VCaP (cell line): ENCODE measurements at regions not wholly inside any gene's neighbourhood (a gene's known extent, or its start where the extent isn't known, plus 50 kb on each side); places are given as distances from the start of the nearest gene placed in this dataset.

Experiments used
- H3K27ac ChIP-seq: fragments of 450-650 bp; 2 replicates; pipeline ENCODE4 v1.5.1; 2017
- TF ChIP-seq, protein P1 (sequence below): fragments of 450-650 bp; conservative IDR thresholded peaks from 2 replicates; pipeline ENCODE4 v1.5.1; 2017; ENCODE audit warnings: mild to moderate bottlenecking, moderate library complexity

DNA sequence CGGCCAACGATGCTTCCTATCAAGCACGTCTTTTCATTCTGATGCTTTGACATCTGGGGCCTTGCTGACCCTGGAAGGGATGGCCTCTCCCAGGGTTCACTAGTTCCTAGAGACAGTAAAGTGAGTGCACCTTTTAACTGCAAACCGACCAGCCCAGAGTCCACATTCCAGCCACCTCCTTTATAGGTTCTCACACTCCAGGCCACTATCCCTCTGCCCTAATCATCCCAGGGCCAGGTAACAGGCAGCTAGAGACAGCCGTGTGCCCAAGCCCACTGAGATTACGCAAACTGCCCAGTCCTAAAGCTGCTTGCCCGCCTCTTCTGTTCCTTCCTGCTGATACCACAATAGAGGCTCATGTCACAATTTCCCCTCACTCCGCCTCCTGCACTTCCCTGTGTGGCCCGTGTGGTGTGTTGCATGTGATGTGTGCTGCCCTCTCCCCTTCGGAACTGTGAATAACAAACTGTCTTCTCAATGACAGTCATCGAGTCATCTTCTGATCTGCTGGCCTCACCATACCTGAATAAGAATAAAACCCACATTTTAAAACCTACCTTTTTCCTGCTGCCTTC lies 123.7 kb upstream of the EXOC2 start:
- TF ChIP-seq, protein P1, sequence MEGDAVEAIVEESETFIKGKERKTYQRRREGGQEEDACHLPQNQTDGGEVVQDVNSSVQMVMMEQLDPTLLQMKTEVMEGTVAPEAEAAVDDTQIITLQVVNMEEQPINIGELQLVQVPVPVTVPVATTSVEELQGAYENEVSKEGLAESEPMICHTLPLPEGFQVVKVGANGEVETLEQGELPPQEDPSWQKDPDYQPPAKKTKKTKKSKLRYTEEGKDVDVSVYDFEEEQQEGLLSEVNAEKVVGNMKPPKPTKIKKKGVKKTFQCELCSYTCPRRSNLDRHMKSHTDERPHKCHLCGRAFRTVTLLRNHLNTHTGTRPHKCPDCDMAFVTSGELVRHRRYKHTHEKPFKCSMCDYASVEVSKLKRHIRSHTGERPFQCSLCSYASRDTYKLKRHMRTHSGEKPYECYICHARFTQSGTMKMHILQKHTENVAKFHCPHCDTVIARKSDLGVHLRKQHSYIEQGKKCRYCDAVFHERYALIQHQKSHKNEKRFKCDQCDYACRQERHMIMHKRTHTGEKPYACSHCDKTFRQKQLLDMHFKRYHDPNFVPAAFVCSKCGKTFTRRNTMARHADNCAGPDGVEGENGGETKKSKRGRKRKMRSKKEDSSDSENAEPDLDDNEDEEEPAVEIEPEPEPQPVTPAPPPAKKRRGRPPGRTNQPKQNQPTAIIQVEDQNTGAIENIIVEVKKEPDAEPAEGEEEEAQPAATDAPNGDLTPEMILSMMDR, result no peak
- H3K27ac ChIP-seq, result no peak overlapping the region

DNA sequence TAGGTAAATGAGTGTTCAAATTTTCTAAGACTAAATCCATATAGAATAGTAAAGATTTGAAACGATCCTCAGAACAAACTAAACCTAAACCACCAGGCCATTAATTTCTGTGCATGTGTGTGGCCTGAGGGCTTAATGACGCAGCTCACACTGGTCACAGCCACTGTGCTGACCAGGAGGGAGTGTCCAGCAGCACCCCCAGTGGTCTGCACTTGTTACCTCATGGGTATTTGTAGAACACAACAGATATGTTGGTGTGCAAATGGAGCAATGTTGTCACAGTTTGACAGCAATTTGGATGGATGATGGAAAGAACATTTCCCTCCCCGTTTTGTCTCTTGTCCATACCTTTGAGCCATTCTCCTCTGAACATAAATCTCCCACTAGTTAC lies 122.4 kb upstream of the EXOC2 start:
- TF ChIP-seq, protein P1, result no peak
- no peak overlapping the region for H3K27ac ChIP-seq

DNA sequence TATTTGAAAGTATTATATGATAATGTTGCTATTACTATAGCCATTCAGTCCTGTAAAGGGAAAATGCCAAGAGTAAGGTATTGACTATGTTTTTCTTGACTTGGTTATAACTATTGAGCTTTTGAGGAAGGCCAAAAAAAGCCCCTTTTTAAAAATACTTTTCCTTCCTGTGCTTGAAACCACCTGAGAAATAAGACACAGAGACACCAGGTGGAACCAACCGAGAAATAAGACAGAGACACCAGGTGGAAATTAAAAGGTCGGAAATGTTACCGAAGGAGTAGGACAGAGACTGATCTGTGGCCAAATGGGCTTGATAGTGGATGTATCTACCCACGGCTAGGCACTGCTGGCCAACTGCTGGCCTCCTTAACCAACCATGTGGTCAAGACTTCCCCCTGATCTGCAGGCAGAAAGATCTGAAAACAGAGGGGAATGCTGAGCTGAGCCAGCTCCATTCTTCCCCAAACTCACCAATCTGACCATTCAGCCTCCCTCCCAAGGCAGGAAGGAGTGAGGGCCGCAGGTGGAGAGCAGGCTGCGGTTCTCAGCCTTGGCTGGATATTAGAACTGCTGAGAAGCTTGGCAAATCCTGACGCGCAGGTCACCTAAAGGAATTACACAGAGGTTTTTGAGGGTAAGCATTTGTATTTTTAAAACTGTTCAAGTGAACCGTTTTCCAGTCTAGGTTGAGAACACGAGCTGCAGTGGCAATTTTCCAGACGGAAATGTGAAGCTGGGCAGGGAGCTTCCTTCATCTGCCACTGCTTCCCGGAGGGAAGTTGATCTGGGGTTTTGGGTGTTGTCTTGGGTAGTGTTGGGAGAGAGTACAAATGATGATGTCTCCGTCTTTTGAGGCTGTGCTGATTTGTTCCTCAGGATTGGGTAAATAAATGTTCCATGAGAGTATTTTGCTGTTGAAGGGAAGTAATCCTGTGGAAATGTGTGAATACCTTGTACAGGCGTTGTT lies 121.7 kb upstream of the EXOC2 start:
- TF ChIP-seq, protein P1, result no peak

DNA sequence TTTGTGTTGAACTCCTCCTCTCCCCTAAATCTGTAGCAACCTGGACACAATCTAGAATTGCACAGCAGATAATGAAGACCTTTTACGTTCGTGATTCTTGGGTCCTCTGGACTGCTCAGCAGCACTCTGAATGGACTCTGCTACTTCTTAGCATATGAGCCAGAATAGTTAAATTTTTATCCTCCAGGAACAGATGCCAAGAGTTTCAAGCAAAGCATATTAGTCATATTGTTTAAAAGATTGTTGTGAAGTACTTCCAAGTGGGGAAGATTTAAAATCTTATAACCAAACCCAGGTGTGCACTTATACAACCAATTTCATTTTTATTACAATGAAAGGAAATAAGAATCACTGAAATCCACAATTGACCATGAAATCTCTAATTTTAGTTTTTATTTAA lies 118.9 kb upstream of the EXOC2 start:
- TF ChIP-seq, protein P1, result no peak

More for the DNA sequence above, 121.7 kb upstream of the EXOC2 start:
- H3K27ac ChIP-seq, result no peak overlapping the region

DNA sequence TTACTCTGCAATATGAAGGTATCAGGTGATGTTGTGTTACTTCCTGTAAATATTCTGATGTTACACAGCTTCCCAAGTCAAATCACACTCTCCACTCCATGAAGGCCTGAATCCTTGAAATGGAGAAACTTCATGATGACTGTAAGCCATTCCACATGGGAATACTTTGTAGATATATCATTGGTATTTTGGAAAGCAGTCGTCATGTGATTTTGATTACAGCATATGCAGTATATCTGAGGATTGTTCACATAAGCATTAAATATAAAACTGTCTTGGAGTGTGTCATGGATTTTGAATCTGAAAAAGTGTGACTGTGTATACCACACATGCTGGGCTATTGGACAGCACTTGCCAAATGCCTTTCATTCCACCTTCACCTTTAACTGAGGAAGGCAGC lies 118.3 kb upstream of the EXOC2 start:
- no peak overlapping the region for H3K27ac ChIP-seq
- TF ChIP-seq, protein P1, result no peak

More for the DNA sequence above, 118.9 kb upstream of the EXOC2 start:
- H3K27ac ChIP-seq, result no peak overlapping the region

DNA sequence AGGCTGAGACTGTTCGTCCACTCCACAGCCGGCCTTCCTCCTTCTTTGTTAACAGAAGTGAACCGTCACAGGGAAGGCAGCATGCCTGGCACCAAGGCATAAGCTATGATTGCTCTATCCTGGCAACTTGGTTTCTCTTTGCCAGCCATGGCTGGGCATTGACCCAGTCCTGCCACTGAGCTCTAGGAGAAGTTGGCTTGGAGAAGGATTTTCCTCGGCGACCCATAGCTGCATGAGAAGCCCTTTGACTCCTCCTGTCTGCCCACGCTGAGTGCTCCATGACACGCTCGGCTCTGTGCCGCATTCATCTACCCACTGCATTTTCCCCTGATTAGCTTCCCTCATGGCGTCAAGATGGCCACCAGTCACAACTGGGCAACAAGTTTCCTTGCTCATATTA lies 111.8 kb upstream of the EXOC2 start:
- H3K27ac ChIP-seq, result no peak overlapping the region
- TF ChIP-seq, protein P1, result no peak

DNA sequence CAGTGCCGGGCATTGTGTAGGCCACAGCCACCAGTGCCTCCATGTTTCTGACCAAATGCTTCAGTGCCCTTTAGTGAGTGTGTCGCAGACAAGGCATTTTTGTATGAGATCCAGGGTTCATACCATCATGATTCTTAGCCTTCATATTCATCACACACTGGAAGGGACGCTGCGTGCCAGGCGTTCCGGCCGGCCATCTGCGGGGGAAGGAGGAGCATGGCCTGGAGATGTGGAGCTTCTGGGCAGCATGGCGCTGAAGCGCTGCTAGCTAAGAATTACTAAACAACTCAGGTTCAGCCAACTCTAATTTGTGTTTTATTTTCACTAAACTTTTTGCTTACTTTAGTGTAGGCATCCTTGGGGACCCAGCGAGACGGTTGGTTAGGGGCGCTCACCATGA lies 111.4 kb upstream of the EXOC2 start:
- H3K27ac ChIP-seq, result no peak overlapping the region
- TF ChIP-seq, protein P1, result no peak
